ENCODE measurements at regions not wholly inside any gene's neighbourhood (a gene's known extent, or its start where the extent isn't known, plus 50 kb on each side); places are given as distances from the start of the nearest gene placed in this dataset.

GRCh38 chr20:19098806-19099578 is 113.5 kb upstream of the SLC24A3 start:
- no peak for DNase-seq (ENCODE audit: low spot score)
- intact Hi-C loops (cut with DNase I) = no loop called here

DNA sequence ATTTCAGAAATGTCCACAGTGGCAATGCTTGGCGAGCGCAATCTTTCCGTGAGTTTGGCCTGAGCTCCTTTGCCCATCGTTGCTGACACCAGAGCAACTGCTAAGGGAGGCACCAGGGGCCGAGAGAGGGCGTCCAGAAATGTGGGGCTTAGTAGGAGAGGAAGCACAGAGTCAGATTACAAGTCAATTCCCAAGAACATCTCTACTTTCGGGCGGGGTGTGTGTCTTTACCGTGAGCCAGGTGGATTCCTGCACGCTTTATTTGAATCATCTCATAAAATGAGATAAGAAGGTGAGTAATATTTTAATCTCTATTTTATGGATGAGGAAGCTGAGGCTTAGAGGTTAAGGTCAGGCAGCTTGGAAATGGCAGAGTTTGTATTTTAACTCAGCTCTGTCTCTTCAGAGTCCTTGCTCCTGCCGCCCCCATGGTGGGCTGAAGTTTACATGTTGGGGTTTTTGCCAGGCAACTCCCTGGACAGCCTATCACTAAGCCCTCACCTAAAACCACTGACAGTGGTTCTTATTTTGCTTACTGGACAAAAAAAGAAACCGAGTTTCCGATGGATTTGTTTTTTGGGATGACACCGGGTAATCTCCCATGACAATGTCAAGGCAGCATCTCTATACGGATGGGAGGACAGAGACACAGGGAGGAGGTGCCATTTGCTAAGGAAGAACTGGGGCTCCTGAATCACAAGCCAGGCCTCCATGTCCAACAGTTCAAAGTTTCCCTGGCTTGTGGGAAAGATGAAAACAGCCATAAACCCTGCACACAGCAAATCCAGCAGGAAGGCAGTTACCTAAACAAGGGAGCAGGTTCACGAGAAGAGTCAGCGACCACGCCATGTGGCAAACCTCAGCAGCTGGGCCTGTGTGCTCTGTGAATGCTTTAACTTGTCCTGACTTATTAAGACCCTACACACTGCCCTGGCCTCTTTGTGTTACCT is 112.6 kb upstream of the SLC24A3 start:
- intact Hi-C loops (cut with DNase I) = no loop called here
- DNase-seq (ENCODE audit: low spot score) = no peak

DNA sequence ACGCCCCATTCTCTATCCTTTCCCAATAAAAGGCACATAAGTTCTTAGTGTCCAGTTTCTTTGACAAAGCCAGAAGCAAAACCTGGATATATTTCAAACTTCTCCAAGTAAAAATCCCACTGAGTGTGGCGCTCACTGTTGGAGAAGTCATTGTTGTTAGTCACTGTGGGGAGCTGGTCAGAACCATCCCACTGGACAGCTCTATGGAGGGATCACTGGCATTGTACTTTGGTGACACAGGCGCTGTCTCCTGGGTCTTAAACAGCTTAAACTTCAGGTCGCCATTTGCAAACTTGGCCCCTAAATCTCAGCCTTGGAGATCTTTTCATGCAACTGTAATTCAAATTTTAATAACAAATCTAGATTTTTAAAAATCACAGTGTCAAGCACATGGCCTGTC is 111.5 kb upstream of the SLC24A3 start:
- intact Hi-C loops (cut with DNase I) = no loop called here
- no peak for DNase-seq (ENCODE audit: low spot score)

DNA sequence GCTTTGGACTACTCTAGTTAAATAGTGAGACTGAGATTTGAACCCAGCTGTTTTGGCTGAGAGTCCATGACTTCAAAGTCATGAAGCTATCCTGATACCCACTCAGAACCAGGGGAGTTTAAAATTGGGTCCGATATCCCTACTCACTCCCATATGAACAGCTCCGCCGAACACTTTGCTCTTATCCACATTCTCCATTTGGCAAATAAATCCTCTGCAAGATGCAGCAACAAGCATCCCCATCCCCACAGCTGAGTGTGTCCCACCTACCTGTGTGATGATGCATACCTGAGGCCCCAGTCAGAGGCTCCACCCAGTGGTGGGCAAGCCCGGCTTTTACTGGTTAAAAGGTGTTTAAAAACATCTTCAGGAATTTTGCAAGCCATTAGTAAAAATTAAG is 108.3 kb upstream of the SLC24A3 start:
- intact Hi-C loops (cut with DNase I) = no loop called here
- no peak for DNase-seq (ENCODE audit: low spot score)

DNA sequence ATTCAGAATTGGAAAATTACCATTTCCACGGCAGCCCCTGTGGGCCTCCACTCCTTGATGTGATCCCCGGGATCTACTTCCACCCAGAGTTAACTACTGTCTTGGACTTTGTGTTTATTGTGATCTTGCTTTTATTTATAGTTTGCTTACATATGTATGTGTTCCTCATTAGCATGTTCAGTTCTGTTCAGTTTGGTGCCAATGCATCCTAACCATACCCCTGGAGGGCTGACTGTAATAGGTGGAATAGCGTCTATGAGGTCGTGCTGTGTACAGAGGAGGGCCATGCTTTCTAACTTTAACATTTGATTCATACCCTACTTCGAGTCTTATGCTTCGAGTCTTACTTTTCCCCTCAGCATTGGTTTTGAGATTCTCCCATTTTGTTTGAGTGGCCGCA is 104.3 kb upstream of the SLC24A3 start:
- intact Hi-C loops (cut with DNase I) = no loop called here
- no peak for DNase-seq (ENCODE audit: low spot score)

DNA sequence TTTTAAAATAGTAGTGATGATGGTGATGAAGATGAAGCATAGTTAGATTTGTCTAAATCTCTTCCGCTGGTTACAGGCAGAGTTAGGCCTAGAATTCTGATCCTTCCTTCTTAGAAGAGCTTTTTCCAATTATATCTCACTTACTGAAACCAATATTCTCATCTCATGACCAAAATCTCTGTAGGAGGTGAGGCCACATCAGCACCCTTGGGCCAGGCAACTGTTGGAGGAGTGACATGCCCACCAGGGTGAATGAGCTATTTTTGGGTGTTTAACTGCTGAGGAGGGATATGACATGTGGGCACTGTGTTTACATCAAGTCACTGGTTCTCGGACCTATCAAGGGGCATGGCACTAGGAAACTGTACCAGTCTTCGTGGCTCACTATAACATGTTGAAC is 102.2 kb upstream of the SLC24A3 start:
- intact Hi-C loops (cut with DNase I) = no loop called here
- DNase-seq (ENCODE audit: low spot score) = no peak

DNA sequence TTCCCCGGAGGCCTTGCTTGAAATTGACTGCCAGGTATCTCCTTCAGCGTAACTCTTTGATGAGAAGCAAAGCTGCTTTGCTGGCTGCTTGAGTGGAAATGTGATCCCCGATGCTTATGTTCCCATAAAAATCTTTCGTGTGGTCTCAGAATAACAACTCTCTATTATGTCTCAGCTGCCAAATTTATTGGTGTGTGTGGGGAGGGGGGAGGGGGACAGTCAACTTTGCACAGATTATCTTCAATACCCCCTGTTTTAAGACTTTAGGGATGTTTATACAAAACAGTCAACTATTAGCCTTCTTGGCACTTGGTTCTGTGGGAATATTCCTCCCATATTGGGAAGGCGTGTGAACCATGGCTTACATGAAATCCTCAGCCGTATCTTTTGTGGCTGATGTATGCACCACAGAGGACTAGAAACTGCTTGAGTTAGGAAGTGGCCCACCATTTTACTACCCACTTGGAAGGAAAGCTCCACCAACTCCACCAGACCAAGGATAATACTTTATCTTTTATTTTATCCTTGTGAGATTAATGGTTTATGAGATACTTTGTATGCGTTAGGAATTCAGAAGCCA is 101.5 kb upstream of the SLC24A3 start:
- intact Hi-C loops (cut with DNase I) = no loop called here
- DNase-seq (ENCODE audit: low spot score) = no peak

DNA sequence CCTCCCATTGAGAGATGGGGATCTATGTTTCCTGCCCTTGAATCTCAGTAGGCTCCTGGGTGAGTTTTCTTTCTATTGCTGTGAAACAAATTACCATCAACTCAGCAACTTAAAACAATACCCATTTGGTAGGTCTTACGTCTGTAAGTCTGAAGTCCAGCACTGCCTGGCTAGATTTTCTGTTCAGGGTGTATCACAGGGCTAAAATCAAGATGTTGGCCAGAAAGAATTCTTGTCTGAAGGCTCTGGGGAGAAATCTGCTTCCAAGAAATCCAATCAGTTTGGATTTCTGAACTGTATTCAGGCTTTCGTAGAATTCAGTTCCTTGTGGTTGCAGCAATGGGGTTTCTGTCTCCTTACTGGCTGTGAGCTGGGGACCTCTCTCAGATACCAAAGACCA is 99.6 kb upstream of the SLC24A3 start:
- intact Hi-C loops (cut with DNase I) = no loop called here
- DNase-seq (ENCODE audit: low spot score) = no peak

GRCh38 chr20:19113343-19113930 is 99.0 kb upstream of the SLC24A3 start:
- DNase-seq (ENCODE audit: low spot score) = no peak
- intact Hi-C loops (cut with DNase I) = no loop called here

GRCh38 chr20:19114410-19114809 is 98.0 kb upstream of the SLC24A3 start:
- no peak for DNase-seq (ENCODE audit: low spot score)
- intact Hi-C loops (cut with DNase I) = no loop called here

DNA sequence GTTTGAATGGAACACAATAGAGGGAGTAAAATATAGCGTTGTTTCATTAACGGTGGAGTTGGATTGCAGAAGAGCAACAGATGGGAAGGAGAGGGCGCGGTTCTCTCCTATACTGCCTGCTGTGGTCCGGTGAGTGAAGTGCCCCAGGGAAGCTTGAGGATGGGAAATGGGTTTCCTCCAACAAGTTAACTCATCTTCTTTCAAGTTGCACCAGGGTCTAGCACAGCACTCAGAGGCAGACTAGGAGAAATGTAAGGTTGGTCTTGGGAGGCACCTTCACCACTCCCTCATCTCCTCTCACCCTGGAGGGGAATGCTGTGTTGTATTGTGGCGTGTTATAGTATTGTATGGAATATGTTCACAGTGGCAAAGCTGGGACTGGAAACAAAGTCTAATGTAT is 96.9 kb upstream of the SLC24A3 start:
- intact Hi-C loops (cut with DNase I) = no loop called here
- no peak for DNase-seq (ENCODE audit: low spot score)

DNA sequence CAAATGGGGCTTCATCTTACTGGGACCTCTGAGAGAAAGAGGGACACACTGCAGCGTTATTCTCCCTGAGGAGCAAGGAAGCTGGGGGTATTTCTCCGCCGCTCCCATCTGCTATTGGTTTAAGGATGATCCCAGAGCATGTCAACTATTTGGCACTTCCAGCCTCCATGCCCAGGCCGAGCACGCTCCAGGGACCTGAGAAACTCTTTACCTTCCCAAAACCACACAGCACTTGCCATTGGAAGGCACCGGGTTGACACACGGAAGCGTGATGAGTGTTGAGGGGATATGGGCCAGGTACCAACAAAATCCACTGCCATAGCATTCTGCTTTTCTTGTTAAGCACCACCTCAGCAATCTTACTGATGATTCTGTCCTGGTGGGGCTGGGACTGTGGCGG is 92.4 kb upstream of the SLC24A3 start:
- no peak for DNase-seq (ENCODE audit: low spot score)
- intact Hi-C loops (cut with DNase I) = no loop called here

DNA sequence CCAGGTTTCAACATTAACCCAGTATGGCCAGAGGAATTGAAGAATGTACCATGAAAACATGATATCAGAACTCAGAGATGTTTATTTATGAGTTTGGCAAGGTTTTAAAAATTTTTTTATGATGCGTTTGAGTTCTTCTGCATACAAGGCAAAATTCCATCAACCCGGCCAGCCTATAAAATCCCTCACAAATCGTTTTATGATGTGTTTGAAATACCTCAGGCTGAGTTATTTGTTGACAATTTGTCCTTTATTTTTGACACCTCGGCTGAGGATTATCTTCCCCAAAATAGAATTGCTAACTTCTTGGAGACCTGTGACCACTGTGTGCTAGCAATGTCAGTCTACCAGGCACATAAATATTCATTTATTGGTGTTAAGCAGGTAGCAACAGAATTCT is 91.9 kb upstream of the SLC24A3 start:
- no peak for DNase-seq (ENCODE audit: low spot score)
- intact Hi-C loops (cut with DNase I) = no loop called here

DNA sequence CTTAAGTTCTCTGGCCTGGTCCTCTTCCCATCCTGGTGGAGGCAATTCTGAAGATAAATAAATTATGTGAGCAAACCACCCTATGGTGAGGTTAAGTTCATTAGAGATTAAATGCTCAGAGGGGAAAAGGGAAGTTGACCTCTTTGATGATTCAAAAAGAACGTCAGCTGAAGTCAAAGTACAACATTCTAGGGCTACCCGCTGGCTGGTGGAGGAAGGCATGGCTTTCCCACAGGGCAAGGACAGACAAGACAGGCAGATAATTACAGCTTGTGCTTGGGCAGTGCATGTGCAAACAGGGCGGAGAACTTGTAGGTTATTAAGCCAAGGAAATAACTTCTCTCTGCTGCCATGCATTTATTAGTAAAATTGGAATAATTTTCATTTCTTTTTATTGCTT is 91.0 kb upstream of the SLC24A3 start:
- no peak for DNase-seq (ENCODE audit: low spot score)
- intact Hi-C loops (cut with DNase I) = no loop called here

DNA sequence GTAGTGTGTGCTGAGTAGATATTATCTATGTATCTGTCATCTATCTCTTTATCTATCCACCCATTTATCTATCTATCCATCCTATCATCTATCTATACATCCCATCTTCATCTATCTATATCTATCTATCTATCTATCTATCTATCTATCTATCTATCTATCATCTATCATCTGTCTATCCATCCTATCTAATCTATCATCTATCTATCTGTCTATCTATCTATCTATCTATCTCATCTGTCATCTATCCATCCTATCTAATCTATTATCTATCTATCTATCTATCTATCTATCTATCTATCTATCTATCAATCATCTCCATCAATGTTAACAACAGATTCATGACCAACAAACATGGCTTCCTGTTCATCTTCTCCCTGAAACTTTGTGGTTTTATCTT is 90.5 kb upstream of the SLC24A3 start:
- DNase-seq (ENCODE audit: low spot score) = no peak
- intact Hi-C loops (cut with DNase I) = no loop called here

DNA sequence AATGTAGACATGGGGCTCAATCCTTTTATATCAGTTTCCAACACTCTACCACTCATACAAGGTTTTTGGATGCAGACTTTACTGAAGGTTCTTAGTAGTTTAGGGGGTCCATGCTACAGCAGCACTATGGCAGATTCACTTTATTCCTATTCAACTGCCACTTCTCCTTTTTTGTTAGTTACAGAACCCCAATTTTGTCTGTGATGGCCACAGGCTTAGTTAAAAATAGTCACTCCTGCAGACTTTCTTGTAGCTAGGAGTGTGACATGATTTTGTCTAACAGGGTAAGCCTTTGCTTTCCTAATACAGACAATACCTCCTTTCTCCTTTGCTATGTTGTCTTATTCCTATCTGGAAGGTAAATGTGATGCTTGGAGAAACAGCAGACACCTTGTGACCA is 90.0 kb upstream of the SLC24A3 start:
- intact Hi-C loops (cut with DNase I) = no loop called here

DNA sequence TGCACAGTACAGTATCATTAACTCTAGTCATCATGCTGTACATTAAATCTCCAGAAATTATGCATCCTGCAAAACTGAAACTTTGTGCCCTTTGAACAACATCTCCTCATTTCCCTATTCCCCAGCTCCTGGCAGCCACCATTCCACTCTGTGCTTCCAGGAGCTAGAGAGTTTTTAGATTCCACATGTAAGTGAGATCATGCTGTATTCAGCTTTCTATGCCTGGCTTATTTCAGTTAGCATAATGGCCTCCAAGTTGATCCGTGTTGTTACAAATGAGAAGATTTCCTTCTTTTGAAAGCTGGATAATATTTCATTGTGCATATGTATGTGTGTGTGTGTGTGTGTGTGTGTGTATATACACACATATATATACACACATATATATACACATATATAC is 86.9 kb upstream of the SLC24A3 start:
- DNase-seq (ENCODE audit: low spot score) = no peak
- intact Hi-C loops (cut with DNase I) = no loop called here

More for the DNA sequence above, 90.0 kb upstream of the SLC24A3 start:
- no peak for DNase-seq (ENCODE audit: low spot score)

- no peak for DNase-seq (ENCODE audit: low spot score)
- intact Hi-C loops (cut with DNase I) = no loop called here
Observed at GRCh38 chr20:19129306-19129705, 83.1 kb upstream of the SLC24A3 start.

- intact Hi-C loops (cut with DNase I) = no loop called here
- no peak for DNase-seq (ENCODE audit: low spot score)
Observed at GRCh38 chr20:19129976-19130612, 82.3 kb upstream of the SLC24A3 start.

- intact Hi-C loops (cut with DNase I) = no loop called here
- no peak for DNase-seq (ENCODE audit: low spot score)
Observed at GRCh38 chr20:19130613-19130984, 81.8 kb upstream of the SLC24A3 start.
